Glutamatergic neuron (in vitro differentiated cells): ENCODE measurements at regions not wholly inside any gene's neighbourhood (a gene's known extent, or its start where the extent isn't known, plus 50 kb on each side); places are given as distances from the start of the nearest gene placed in this dataset.

ENCODE experiments used
- DNase-seq: peaks from one replicate; pipeline ENCODE4 v3.0.0; 2022
- H3K27ac Mint-ChIP-seq: one replicate; pipeline ENCODE4 v1.8.0; 2020; ENCODE audit warnings: mild to moderate bottlenecking, mixed read lengths, inconsistent platforms; ENCODE audit not compliant: unreplicated experiment
- H3K27me3 Mint-ChIP-seq: one replicate; pipeline ENCODE4 v1.8.0; 2020; ENCODE audit warnings: mild to moderate bottlenecking, moderate library complexity, mixed read lengths, inconsistent platforms; ENCODE audit not compliant: unreplicated experiment
- H3K36me3 Mint-ChIP-seq: one replicate; pipeline ENCODE4 v1.8.0; 2020; ENCODE audit warnings: mild to moderate bottlenecking, mixed read lengths, inconsistent platforms; ENCODE audit not compliant: unreplicated experiment
- H3K4me1 Mint-ChIP-seq: one replicate; pipeline ENCODE4 v1.8.0; 2020; ENCODE audit warnings: mild to moderate bottlenecking, low read depth, mixed read lengths, inconsistent platforms; ENCODE audit not compliant: unreplicated experiment
- H3K4me3 Mint-ChIP-seq: one replicate; pipeline ENCODE4 v1.8.0; 2020; ENCODE audit warnings: mild to moderate bottlenecking, mixed read lengths, inconsistent platforms; ENCODE audit not compliant: unreplicated experiment
- H3K9me3 Mint-ChIP-seq: one replicate; pipeline ENCODE4 v1.8.0; 2020; ENCODE audit warnings: mild to moderate bottlenecking, moderate library complexity, mixed read lengths, inconsistent platforms; ENCODE audit not compliant: unreplicated experiment
- CTCF ChIP-seq: fragments of 200-600 bp; sonication (generic); IDR thresholded peaks from one replicate; pipeline ENCODE4 v1.5.0; 2021; ENCODE audit not compliant: partially characterized antibody, unreplicated experiment

- DNase-seq = no peak
- H3K27ac Mint-ChIP-seq = no peak overlapping the region
- peaks cover 3% of the 10 kb centered on the region for H3K9me3 Mint-ChIP-seq
- no peak for TF ChIP-seq CTCF
- H3K36me3 Mint-ChIP-seq = peaks cover 16% of the 10 kb centered on the region
- H3K27me3 Mint-ChIP-seq = no peaks in the 10 kb centered on the region
- peaks cover 25% of the 10 kb centered on the region for H3K4me1 Mint-ChIP-seq
- no peak overlapping the region for H3K4me3 Mint-ChIP-seq
Measured at GRCh38 chr2:147204102-147204501, 640.7 kb upstream of the ACVR2A start.

GRCh38 chr2:147198651-147199171, 646.1 kb upstream of the ACVR2A start:
- Mint-ChIP-seq H3K36me3 (peaks cover 8% of the 10 kb centered on the region), H3K9me3 (peaks cover 9% of the 10 kb centered on the region), H3K27me3 (peaks cover 1% of the 10 kb centered on the region), H3K4me1 (peaks cover 66% of the 10 kb centered on the region), H3K27ac (peak overlapping the region; percentile 98), H3K4me3 (peak overlapping the region; percentile 90)
- DNase-seq = peak; percentile 51
- no peak for TF ChIP-seq CTCF

- Mint-ChIP-seq H3K36me3 (peaks cover 8% of the 10 kb centered on the region), H3K9me3 (peaks cover 9% of the 10 kb centered on the region), H3K4me3 (peak overlapping the region; percentile 90), H3K27ac (peak overlapping the region; percentile 98), H3K4me1 (peaks cover 66% of the 10 kb centered on the region), H3K27me3 (peaks cover 1% of the 10 kb centered on the region)
- DNase-seq = peak; percentile 41
- TF ChIP-seq CTCF = no peak
Measured at GRCh38 chr2:147197754-147198483, 646.9 kb upstream of the ACVR2A start.

- no peaks in the 10 kb centered on the region for H3K27me3 Mint-ChIP-seq
- H3K4me3 Mint-ChIP-seq = no peak overlapping the region
- peaks cover 16% of the 10 kb centered on the region for H3K36me3 Mint-ChIP-seq
- no peak for TF ChIP-seq CTCF
- H3K4me1 Mint-ChIP-seq = peaks cover 10% of the 10 kb centered on the region
- no peak for DNase-seq
- H3K9me3 Mint-ChIP-seq = peaks cover 7% of the 10 kb centered on the region
- H3K27ac Mint-ChIP-seq = no peak overlapping the region
Measured at GRCh38 chr2:147182260-147182659, 662.6 kb upstream of the ACVR2A start.

- Mint-ChIP-seq H3K9me3 (peaks cover 7% of the 10 kb centered on the region), H3K27me3 (no peaks in the 10 kb centered on the region), H3K4me3 (no peak overlapping the region)
Measured at GRCh38 chr2:147181351-147182029, 663.3 kb upstream of the ACVR2A start.

More at GRCh38 chr2:147181351-147182029, 663.3 kb upstream of the ACVR2A start:
- Mint-ChIP-seq H3K27ac (no peak overlapping the region), H3K4me1 (peaks cover 10% of the 10 kb centered on the region), H3K36me3 (peaks cover 16% of the 10 kb centered on the region)
- DNase-seq = no peak
- no peak for TF ChIP-seq CTCF
